Upper lobe of right lung (tissue), 1 donor: ENCODE measurements at regions not wholly inside any gene's neighbourhood (a gene's known extent, or its start where the extent isn't known, plus 50 kb on each side); places are given as distances from the start of the nearest gene placed in this dataset.

Experiments used
- ATAC-seq: fragments of 200-7000 bp; cut with Tn5 transposase; one replicate; pipeline ENCODE4 v1.9.1; 2020; ENCODE audit warnings: mild to moderate bottlenecking, moderate library complexity
- DNase-seq: peaks from one replicate; pipeline ENCODE4 v3.0.0-alpha.2; 2020
- H3K27ac ChIP-seq: fragments of 200-600 bp; one replicate; pipeline ENCODE4 v1.8.0; 2022
- H3K27me3 ChIP-seq: fragments of 200-600 bp; one replicate; pipeline ENCODE4 v1.8.0; 2022; ENCODE audit warnings: mild to moderate bottlenecking
- H3K36me3 ChIP-seq: fragments of 200-600 bp; one replicate; pipeline ENCODE4 v1.8.0; 2022
- H3K4me1 ChIP-seq: fragments of 200-600 bp; one replicate; pipeline ENCODE4 v1.8.0; 2022
- H3K4me3 ChIP-seq: fragments of 200-600 bp; one replicate; pipeline ENCODE4 v1.8.0; 2022; ENCODE audit warnings: mild to moderate bottlenecking
- H3K9me3 ChIP-seq: fragments of 200-600 bp; one replicate; pipeline ENCODE4 v1.8.0; 2022
- CTCF ChIP-seq: fragments of 200-600 bp; IDR thresholded peaks from one replicate; pipeline ENCODE4 v1.8.0; 2022; ENCODE audit warnings: antibody characterized with exemption
- intact Hi-C: fragments of 100-400 bp; cut with DNase I; formaldehyde crosslinking; loops from one replicate; pipeline ENCODE4 v1.11.0; 2022
- donor health status: DM: no; HTN: yes; CAD: no; lungs with severe emphysema.

- no peaks in the 10 kb centered on the region for H3K4me1 ChIP-seq
- DNase-seq (no peak), ATAC-seq (no peak)
- TF ChIP-seq CTCF = no peak
- no peaks in the 10 kb centered on the region for H3K27me3 ChIP-seq
- no peak overlapping the region for H3K4me3 ChIP-seq
- H3K27ac ChIP-seq = no peak overlapping the region
- no peaks in the 10 kb centered on the region for H3K36me3 ChIP-seq
- no peaks in the 10 kb centered on the region for H3K9me3 ChIP-seq
- intact Hi-C loops = no loop called here
These were observed 98.7 kb upstream of the KL start for GRCh38 chr13:32917504-32917903.

- Histone ChIP-seq H3K4me1 (no peaks in the 10 kb centered on the region), H3K27ac (no peak overlapping the region), H3K36me3 (no peaks in the 10 kb centered on the region), H3K9me3 (no peaks in the 10 kb centered on the region), H3K27me3 (no peaks in the 10 kb centered on the region), H3K4me3 (no peak overlapping the region)
- intact Hi-C loops = no loop called here
- DNase-seq = no peak
- no peak for ATAC-seq
- no peak for TF ChIP-seq CTCF
These were observed 92.5 kb upstream of the KL start for GRCh38 chr13:32923725-32924124.

- no peak for TF ChIP-seq CTCF
- no peaks in the 10 kb centered on the region for H3K4me1 ChIP-seq
- ATAC-seq (no peak), DNase-seq (no peak)
- no peaks in the 10 kb centered on the region for H3K9me3 ChIP-seq
- no peaks in the 10 kb centered on the region for H3K36me3 ChIP-seq
- H3K27me3 ChIP-seq = no peaks in the 10 kb centered on the region
- H3K27ac ChIP-seq = no peak overlapping the region
- intact Hi-C loops = no loop called here
- H3K4me3 ChIP-seq = no peak overlapping the region
These were observed 91.3 kb upstream of the KL start for GRCh38 chr13:32924886-32925285.

- no peaks in the 10 kb centered on the region for H3K4me1 ChIP-seq
- H3K27ac ChIP-seq = no peak overlapping the region
- DNase-seq = no peak
- no peak overlapping the region for H3K4me3 ChIP-seq
- H3K36me3 ChIP-seq = no peaks in the 10 kb centered on the region
- ATAC-seq = no peak
- TF ChIP-seq CTCF = no peak
- intact Hi-C loops = no loop called here
- no peaks in the 10 kb centered on the region for H3K27me3 ChIP-seq
- no peaks in the 10 kb centered on the region for H3K9me3 ChIP-seq
These were observed 90.7 kb upstream of the KL start for GRCh38 chr13:32925506-32925905.

- Histone ChIP-seq H3K4me3 (no peak overlapping the region), H3K9me3 (no peaks in the 10 kb centered on the region), H3K27ac (no peak overlapping the region), H3K4me1 (no peaks in the 10 kb centered on the region), H3K27me3 (no peaks in the 10 kb centered on the region), H3K36me3 (no peaks in the 10 kb centered on the region)
- no peak for TF ChIP-seq CTCF
- intact Hi-C loops = no loop called here
- ATAC-seq = no peak
- DNase-seq = no peak
These were observed 83.8 kb upstream of the KL start for GRCh38 chr13:32932376-32932775.

GRCh38 chr13:32936716-32937115 lies 79.5 kb upstream of the KL start:
- no peak for DNase-seq
- TF ChIP-seq CTCF = no peak
- no peak for ATAC-seq
- intact Hi-C loops = no loop called here
- H3K27me3 ChIP-seq = no peaks in the 10 kb centered on the region
- H3K9me3 ChIP-seq = no peaks in the 10 kb centered on the region
- no peak overlapping the region for H3K27ac ChIP-seq
- H3K36me3 ChIP-seq = no peaks in the 10 kb centered on the region
- no peaks in the 10 kb centered on the region for H3K4me1 ChIP-seq
- H3K4me3 ChIP-seq = no peak overlapping the region
